AG04449 (cell line): ENCODE measurements at regions not wholly inside any gene's neighbourhood (a gene's known extent, or its start where the extent isn't known, plus 50 kb on each side); places are given as distances from the start of the nearest gene placed in this dataset.

Source experiments
- CTCF ChIA-PET: fragments of 350-600 bp; formaldehyde crosslinking; extraction: SDS; loops from one replicate; lab custom pipeline; 2021; ENCODE audit warnings: antibody characterized with exemption; lab: Yijun Ruan, JAX
- POLR2A ChIA-PET: fragments of 400-600, 350-600 bp; formaldehyde crosslinking; extraction: SDS; loops from one replicate; lab custom pipeline; 2020; ENCODE audit warnings: antibody characterized with exemption, inconsistent platforms; lab: Yijun Ruan, JAX
- DNase-seq: peaks from one replicate; pipeline ENCODE4 v3.0.0-alpha.2; 2010; ENCODE audit warnings: low read depth, low spot score
- H3K4me3 ChIP-seq: 2 replicates; pipeline ENCODE4 v1.5.1; 2011; ENCODE audit warnings: low read depth, mild to moderate bottlenecking, control low read depth, low read length
- CTCF ChIP-seq: IDR thresholded peaks from one replicate; pipeline ENCODE4 v1.5.1; 2011; ENCODE audit warnings: mild to moderate bottlenecking, moderate library complexity, low read length, control low read depth, inconsistent platforms; ENCODE audit not compliant: insufficient read depth; ENCODE audit errors: missing control alignments

DNA sequence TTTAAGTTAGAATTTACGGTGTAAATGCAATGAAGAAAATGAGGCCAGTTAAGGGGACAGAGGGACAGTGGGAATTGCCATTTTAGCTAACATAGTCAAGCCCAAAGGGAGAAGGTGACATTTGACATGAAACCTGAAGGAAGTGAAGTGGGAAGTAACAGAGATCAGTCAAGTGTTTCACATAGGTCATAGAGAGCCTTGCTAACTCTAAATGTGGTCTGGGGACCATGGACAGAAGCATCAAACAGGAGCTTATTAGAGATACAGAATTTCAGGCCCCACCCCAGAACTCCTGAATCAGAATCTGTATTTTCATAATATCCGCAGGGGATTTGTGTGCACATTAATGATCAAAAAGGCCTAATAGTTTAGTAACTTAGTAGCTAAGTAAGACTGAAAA, 393.7 kb downstream of the FRK start:
- ChIA-PET POLR2A (no interaction called here), CTCF (no interaction called here)
- TF ChIP-seq CTCF = no peak
- H3K4me3 ChIP-seq = no peak overlapping the region
- DNase-seq = no peak

DNA sequence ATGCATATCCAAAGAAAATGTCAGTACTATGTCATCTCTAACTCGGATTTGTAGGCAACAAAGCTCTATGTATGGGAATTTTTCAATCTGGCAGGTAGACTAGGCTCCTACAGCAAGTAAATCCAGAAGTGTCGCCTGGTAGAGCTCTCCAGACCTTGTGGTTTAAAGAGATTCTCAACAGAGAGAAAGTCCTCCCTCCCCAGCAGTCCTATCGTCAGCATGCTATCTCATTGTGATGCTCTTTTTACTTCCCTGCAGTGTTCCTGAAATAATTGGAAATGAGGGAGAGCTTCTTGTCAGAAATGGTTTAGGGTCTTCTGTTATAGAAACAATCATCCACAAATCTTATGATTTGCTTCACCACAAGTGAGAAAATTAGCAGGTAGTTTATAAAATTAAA, 395.4 kb downstream of the FRK start:
- H3K4me3 ChIP-seq = no peak overlapping the region
- TF ChIP-seq CTCF = no peak
- no peak for DNase-seq
- POLR2A ChIA-PET = no interaction called here
- CTCF ChIA-PET = no interaction called here

GRCh38 chr6:115663681-115664080, 397.0 kb downstream of the FRK start:
- ChIA-PET CTCF (no interaction called here), POLR2A (no interaction called here)
- DNase-seq = no peak
- TF ChIP-seq CTCF = no peak
- no peak overlapping the region for H3K4me3 ChIP-seq

GRCh38 chr6:115643762-115644161, 416.9 kb downstream of the FRK start:
- no peak for DNase-seq
- peak; percentile 34 for TF ChIP-seq CTCF
- ChIA-PET POLR2A (no interaction called here), CTCF (no interaction called here)
- H3K4me3 ChIP-seq = no peak overlapping the region

GRCh38 chr6:115634887-115635286, 425.8 kb downstream of the FRK start:
- ChIA-PET POLR2A (no interaction called here), CTCF (no interaction called here)
- H3K4me3 ChIP-seq = no peak overlapping the region
- DNase-seq = no peak
- no peak for TF ChIP-seq CTCF

GRCh38 chr6:115634131-115634530, 426.6 kb downstream of the FRK start:
- POLR2A ChIA-PET = no interaction called here
- H3K4me3 ChIP-seq = no peak overlapping the region
- CTCF ChIA-PET = interaction anchor here (0.6 kb wide), 1 partner anchor 1663 kb away, joined by 3 read pairs; the partner anchor contains the start of gene HDAC2
- no peak for TF ChIP-seq CTCF
- no peak for DNase-seq

DNA sequence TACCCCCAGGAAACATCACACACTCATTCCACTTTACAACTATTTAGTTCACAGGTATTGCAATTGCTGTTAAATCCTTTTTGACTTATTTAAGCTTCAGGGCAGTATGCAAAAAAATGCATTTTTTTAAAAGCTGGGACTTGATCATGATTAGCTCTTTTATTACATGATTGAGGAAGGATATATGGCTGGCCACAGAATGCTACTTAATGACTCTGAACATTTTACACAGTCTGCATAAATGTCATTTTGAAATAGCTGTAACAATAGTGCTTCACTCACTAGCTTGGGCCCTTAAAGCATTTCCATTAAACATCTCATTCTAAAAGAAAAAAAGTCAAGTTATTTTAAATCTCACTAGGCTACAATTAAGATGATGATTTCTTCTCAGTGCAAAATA, 429.7 kb downstream of the FRK start:
- no peak for DNase-seq
- TF ChIP-seq CTCF = no peak
- ChIA-PET CTCF (no interaction called here), POLR2A (no interaction called here)
- H3K4me3 ChIP-seq = no peak overlapping the region
